ENCODE measurements at regions not wholly inside any gene's neighbourhood (a gene's known extent, or its start where the extent isn't known, plus 50 kb on each side); places are given as distances from the start of the nearest gene placed in this dataset.
A peak's percentile ranks its signal among the peaks of the same experiment; 100 is the strongest.
"Not testable (repeated sequence)": the region's sequence is repeated elsewhere in the genome, so short reads cannot be mapped to it uniquely, and the experiment has no call there.

- no peak for DNase-seq (ENCODE audit: low read depth)
Measured at GRCh38 chr4:19054916-19055315, 1033.4 kb upstream of the LCORL start.

DNA sequence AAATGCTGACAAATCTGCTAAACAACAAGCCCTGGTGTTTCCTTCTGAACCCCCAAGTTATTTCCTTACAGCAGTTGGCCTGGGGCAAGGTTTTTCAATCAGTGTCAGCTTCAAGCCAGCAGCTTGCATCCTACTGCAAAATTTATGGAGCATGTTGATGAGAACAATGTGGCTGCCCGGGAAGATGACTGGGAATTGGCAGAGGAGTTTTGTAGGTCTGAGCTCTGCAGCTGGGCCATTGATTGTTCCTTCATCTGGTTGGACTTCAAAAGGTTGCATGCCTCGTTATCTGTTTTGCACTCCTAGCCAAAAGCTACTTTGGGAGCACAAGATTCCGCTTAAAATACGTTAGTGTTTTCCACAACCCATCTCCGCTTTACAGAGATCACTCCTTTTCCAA is 1030.3 kb upstream of the LCORL start:
- no peak for DNase-seq (ENCODE audit: low read depth)

- DNase-seq (ENCODE audit: low read depth): no peak
Measured at GRCh38 chr4:19047279-19047880, 1025.8 kb upstream of the LCORL start.

- DNase-seq (ENCODE audit: low read depth): no peak
Measured at GRCh38 chr4:19039816-19040215, 1018.3 kb upstream of the LCORL start.

DNA sequence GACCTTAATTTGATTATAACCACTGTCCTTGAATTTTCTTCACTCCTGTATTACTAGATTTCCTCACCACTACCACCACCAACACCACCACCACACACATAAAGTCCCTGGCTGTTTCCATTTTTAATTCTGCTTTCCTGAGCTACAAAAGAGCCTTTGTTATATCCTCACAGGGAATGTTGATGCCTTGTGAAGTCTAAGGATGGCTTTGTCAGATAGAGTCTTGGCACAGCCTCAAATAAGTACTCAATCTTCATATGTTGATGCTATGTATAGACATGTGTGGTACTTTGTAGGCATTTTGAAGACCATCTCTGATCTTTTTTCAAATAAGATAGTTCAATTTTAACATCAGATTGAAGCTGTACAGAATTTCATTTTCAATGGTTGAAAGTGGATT is 1016.7 kb upstream of the LCORL start:
- DNase-seq (ENCODE audit: low read depth): no peak

DNA sequence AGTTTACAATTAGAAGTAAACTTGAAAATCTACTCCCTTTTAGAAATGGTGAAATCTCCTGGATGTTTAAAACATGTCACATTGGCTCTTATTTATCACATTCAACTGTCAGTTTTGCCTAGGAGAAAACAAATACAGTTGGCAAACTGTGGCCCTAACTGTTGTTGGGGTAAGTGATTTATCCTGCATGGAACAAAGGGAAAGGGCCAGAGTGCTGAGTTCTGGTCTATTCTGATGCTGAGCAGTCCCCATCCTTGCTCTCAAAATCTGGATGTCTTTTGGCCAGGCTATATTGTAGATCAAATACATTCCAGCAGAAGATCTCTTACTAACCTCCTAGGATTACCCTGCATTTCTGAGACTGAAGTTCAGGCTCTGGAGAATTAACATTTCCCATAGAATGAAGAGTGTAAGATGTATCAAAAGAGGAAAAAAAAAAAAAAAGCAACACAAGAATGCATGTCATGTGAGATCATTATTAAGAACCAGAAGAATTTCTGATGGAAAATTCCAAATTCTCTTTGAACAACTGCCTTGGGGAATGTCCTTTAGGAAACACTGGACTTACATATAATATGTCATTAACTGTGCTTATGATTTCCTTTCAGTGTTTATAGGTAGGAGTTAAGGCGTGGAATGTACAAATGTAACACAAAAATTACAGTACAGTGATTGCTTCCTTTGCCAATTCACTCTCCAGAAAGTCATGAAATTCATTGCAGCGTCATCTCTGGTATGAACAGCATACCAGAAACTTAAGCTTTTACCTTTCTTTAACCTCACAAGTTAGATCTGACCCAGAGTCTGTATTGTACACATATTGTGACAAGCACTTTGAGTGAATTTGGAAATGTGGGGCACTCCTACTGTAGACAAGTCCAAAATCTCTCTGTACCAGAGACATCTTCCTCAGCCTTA is 1012.5 kb upstream of the LCORL start:
- no peak for DNase-seq (ENCODE audit: low read depth)

GRCh38 chr4:19030536-19030935 is 1009.0 kb upstream of the LCORL start:
- no peak for DNase-seq (ENCODE audit: low read depth)

GRCh38 chr4:19030048-19030447 is 1008.5 kb upstream of the LCORL start:
- DNase-seq (ENCODE audit: low read depth): no peak

DNA sequence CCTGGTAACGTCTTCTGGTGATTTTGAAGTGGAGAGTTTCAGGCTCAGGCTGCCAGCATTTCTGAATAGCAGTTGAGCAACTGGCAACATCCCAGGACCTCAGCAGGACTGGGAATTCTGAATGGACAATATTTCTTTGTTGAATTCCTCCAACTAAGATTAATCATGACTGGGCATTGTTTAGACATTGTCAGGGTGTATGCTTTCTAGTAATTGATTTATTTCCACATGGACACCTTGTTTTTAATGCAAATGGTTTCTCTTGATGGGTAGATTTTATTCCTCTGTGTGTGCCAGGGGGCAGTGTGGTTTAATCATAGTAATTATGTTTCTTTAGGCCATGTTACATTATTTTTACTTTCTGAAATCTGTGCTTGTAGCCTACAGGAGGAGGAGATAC is 1004.7 kb upstream of the LCORL start:
- DNase-seq (ENCODE audit: low read depth): no peak

DNA sequence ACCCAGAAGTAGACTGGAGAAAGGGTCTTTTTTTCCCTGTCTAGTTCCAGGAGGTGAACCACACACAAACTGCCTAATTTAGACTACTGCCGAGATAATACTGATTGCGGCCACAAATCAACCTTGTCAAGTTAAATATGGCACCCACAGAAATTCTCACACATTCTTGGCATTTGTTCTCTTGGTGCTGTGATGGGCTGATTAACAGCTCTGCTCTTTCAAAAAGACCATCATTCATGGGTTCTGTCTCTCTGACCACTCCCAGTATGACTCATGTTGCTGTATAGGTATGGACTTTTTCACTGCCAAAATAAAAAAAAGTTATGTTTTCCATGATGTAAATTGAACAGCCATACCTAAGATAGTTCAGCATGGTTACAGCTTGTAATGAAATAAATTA is 1003.5 kb upstream of the LCORL start:
- peak; percentile 1 for DNase-seq (ENCODE audit: low read depth)

GRCh38 chr4:19024047-19024446 is 1002.5 kb upstream of the LCORL start:
- no peak for DNase-seq (ENCODE audit: low read depth)

DNA sequence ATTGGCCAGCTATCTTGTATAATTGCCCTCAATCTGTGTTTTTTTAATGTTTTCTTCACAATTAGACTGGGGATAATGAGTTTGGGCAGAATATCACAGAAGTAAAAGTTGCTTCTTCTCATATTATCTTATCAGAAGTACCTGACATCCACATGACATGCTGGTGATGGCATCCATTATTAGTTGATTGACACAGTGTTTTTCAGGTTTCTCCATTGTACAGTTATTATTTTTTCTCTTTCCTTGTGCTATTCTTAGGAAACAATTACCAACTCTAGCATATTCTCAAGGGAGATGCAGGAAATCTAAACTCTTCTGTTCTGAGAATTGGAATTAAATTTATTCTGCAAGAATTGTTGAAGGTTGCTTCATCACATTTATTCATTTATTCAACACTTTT is 1000.1 kb upstream of the LCORL start:
- no peak for DNase-seq (ENCODE audit: low read depth)

DNA sequence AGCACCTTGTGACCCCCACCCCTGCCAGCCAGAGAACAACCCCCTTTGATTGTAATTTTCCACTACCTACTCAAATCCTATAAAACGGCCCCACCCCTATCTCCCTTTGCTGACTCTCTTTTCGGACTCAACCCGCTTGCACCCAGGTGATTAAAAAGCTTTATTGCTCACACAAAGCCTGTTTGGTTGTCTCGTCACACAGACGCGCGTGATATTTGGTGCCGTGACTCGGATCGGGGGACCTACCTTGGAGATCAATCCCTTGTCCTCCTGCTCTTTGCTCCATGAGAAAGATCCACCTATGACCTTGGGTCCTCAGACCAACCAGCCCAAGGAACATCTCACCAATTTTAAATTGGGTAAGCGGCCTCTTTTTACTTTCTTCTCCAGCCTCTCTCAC is 995.0 kb upstream of the LCORL start:
- not testable (repeated sequence) for DNase-seq (ENCODE audit: low read depth)

DNA sequence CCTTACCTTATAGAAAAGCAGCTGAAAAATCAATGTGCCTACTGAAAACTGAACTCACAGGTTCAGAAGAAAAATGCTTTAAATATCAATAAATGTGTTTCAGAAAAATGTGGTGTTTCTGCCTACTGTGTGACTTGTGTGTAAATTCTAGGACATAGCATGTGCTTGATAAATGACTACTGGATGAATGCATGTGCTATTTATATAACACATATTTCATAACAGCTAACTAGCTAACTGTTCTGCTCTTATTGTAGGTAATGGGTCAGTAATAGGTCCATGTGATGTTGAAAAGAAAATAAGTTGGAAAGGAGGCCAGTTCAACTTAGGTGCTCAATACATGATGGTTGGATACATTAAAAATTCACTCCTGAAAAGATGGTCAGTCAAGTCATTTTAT is 993.0 kb upstream of the LCORL start:
- DNase-seq (ENCODE audit: low read depth): no peak

DNA sequence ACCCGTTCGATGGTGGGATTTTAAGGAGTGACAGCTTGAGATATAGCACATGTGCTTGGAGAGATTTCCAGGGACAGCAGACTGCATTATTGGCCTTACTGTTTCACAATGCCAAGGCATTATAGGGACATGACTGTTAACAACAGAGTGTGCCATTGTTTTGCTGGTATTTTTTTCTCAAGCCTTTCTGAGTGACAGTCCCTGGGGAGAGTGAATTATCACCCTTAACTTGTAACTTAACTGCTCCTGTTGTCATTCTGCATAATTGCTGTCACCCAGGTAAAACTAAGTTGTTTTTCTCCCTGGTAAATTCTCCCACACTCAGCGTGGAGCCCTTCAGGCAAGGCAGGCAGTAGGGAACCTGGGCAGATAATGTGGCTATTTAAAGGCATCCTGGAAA is 989.2 kb upstream of the LCORL start:
- DNase-seq (ENCODE audit: low read depth): no peak

DNA sequence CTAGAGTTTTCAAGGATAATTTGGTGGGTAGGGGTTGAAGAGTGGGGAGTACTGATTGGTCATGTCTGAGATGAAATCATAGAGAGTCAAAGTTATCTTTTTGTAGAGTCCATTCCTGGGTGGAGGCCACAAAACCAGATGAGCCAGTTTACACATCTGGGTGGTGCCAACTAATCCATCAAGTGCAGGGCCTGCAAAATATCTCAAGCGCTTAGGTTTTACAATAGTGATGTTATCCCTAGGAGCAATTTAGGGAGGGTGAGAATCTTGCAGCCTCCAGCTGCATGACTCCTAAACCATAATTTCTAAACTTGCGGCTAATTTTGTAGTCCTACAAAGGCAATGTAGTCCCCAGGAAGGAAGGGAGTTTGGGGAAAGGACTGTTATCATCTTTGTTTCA is 988.3 kb upstream of the LCORL start:
- DNase-seq (ENCODE audit: low read depth): no peak

GRCh38 chr4:19005211-19005610 is 983.7 kb upstream of the LCORL start:
- DNase-seq (ENCODE audit: low read depth): no peak

DNA sequence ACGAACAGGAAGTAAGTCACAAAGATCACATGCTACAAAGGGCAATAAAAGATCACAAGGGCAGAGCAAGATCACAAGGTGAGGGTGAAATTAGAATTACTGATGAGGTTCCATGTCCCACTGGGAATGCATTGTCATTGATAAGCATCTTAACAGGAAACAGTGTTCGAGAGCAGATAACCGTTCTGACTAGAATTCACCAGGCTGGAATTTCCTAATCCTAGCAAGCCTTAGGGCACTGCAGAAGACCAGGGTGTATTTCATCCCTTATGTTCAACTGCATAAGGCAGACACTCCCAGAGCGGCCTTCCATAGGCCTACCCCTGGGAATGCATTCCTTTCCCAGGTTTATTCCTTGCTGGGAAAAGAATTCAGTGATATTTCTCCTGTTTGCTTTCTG is 980.6 kb upstream of the LCORL start:
- no peak for DNase-seq (ENCODE audit: low read depth)

DNA sequence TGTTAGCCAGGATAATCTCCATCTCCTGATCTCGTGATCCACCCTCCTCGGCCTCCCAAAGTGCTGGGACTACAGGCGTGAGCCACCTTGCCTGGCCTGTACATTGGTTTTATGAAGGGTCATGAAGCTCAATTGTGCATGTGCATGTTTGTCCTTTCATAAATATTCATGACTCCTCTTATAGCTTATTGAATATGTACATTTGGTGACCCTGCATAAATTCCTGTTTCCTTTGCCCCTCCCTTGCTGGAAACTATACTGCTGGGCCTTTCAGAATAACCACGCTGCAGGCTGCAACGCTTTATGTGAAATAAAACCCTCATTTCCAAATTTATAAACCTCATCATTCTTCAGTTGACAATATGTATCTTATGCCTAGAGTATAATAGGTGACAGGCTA is 978.0 kb upstream of the LCORL start:
- DNase-seq (ENCODE audit: low read depth): no peak

GRCh38 chr4:18981234-18981615 is 959.7 kb upstream of the LCORL start:
- peak; percentile 4 for DNase-seq (ENCODE audit: low read depth)

- DNase-seq (ENCODE audit: low read depth): no peak
Measured at GRCh38 chr4:18980516-18981233, 959.1 kb upstream of the LCORL start.

- no peak for DNase-seq (ENCODE audit: low read depth)
Measured at GRCh38 chr4:18976884-18977283, 955.3 kb upstream of the LCORL start.

All from Daoy (cell line).